ENCODE measurements at regions not wholly inside any gene's neighbourhood (a gene's known extent, or its start where the extent isn't known, plus 50 kb on each side); places are given as distances from the start of the nearest gene placed in this dataset.
"Not testable (repeated sequence)": the region's sequence is repeated elsewhere in the genome, so short reads cannot be mapped to it uniquely, and the experiment has no call there.

- Histone ChIP-seq H3K27me3 (ENCODE audit: control insufficient read depth, insufficient read depth, low read length, poor library complexity, severe bottlenecking) (no peaks in the 10 kb centered on the region), H3K27ac (ENCODE audit: insufficient read depth, low read depth, low read length, poor library complexity, severe bottlenecking) (no peak overlapping the region), H3K4me3 (ENCODE audit: insufficient read depth, low read depth, low read length) (no peak overlapping the region), H3K4me1 (ENCODE audit: control insufficient read depth, insufficient read depth, low read length) (no peaks in the 10 kb centered on the region), H3K9me3 (ENCODE audit: control insufficient read depth, low read length) (no peaks in the 10 kb centered on the region), H3K36me3 (ENCODE audit: control insufficient read depth, insufficient read depth, low read length) (no peaks in the 10 kb centered on the region)
These were observed 285.8 kb upstream of the TBX18 start for GRCh38 chr6:85050149-85050548.

- H3K4me1 ChIP-seq (ENCODE audit: control insufficient read depth, insufficient read depth, low read length): no peaks in the 10 kb centered on the region
- WGBS, 2 experiments: 94% methylated on average over 2 of the region's 2 CpGs
- no peaks in the 10 kb centered on the region for H3K9me3 ChIP-seq (ENCODE audit: control insufficient read depth, low read length)
- no peak overlapping the region for H3K4me3 ChIP-seq (ENCODE audit: insufficient read depth, low read depth, low read length)
- H3K36me3 ChIP-seq (ENCODE audit: control insufficient read depth, insufficient read depth, low read length): no peaks in the 10 kb centered on the region
- H3K27me3 ChIP-seq (ENCODE audit: control insufficient read depth, insufficient read depth, low read length, poor library complexity, severe bottlenecking): no peaks in the 10 kb centered on the region
- no peak overlapping the region for H3K27ac ChIP-seq (ENCODE audit: insufficient read depth, low read depth, low read length, poor library complexity, severe bottlenecking)
These were observed 284.9 kb upstream of the TBX18 start for GRCh38 chr6:85049282-85049681.

- Histone ChIP-seq H3K4me1 (ENCODE audit: control insufficient read depth, insufficient read depth, low read length) (no peaks in the 10 kb centered on the region), H3K36me3 (ENCODE audit: control insufficient read depth, insufficient read depth, low read length) (no peaks in the 10 kb centered on the region), H3K27ac (ENCODE audit: insufficient read depth, low read depth, low read length, poor library complexity, severe bottlenecking) (no peak overlapping the region), H3K4me3 (ENCODE audit: insufficient read depth, low read depth, low read length) (no peak overlapping the region), H3K27me3 (ENCODE audit: control insufficient read depth, insufficient read depth, low read length, poor library complexity, severe bottlenecking) (no peaks in the 10 kb centered on the region), H3K9me3 (ENCODE audit: control insufficient read depth, low read length) (no peaks in the 10 kb centered on the region)
- 88 to 94% methylated on average over 2 of the region's 2 CpGs for WGBS, 2 experiments
These were observed 283.4 kb upstream of the TBX18 start for GRCh38 chr6:85047818-85048217.

GRCh38 chr6:85045767-85046166 is 281.4 kb upstream of the TBX18 start:
- not testable (repeated sequence) for H3K4me3 ChIP-seq (ENCODE audit: insufficient read depth, low read depth, low read length); H3K9me3 ChIP-seq (ENCODE audit: control insufficient read depth, low read length); H3K27ac ChIP-seq (ENCODE audit: insufficient read depth, low read depth, low read length, poor library complexity, severe bottlenecking); H3K36me3 ChIP-seq (ENCODE audit: control insufficient read depth, insufficient read depth, low read length); H3K4me1 ChIP-seq (ENCODE audit: control insufficient read depth, insufficient read depth, low read length); H3K27me3 ChIP-seq (ENCODE audit: control insufficient read depth, insufficient read depth, low read length, poor library complexity, severe bottlenecking)
- WGBS, 2 experiments: no CpG with 5 or more reads among the region's 1 CpG

GRCh38 chr6:85044361-85044760 is 280.0 kb upstream of the TBX18 start:
- Histone ChIP-seq H3K4me1 (ENCODE audit: control insufficient read depth, insufficient read depth, low read length) (no peaks in the 10 kb centered on the region), H3K4me3 (ENCODE audit: insufficient read depth, low read depth, low read length) (no peak overlapping the region), H3K27ac (ENCODE audit: insufficient read depth, low read depth, low read length, poor library complexity, severe bottlenecking) (no peak overlapping the region), H3K27me3 (ENCODE audit: control insufficient read depth, insufficient read depth, low read length, poor library complexity, severe bottlenecking) (no peaks in the 10 kb centered on the region), H3K9me3 (ENCODE audit: control insufficient read depth, low read length) (no peaks in the 10 kb centered on the region), H3K36me3 (ENCODE audit: control insufficient read depth, insufficient read depth, low read length) (no peaks in the 10 kb centered on the region)
- WGBS, 2 experiments: 96 to 100% methylated on average over 1 to 2 of the region's 2 CpGs

- no peak overlapping the region for H3K4me3 ChIP-seq (ENCODE audit: insufficient read depth, low read depth, low read length)
- no peaks in the 10 kb centered on the region for H3K27me3 ChIP-seq (ENCODE audit: control insufficient read depth, insufficient read depth, low read length, poor library complexity, severe bottlenecking)
- H3K9me3 ChIP-seq (ENCODE audit: control insufficient read depth, low read length): no peaks in the 10 kb centered on the region
- no peak overlapping the region for H3K27ac ChIP-seq (ENCODE audit: insufficient read depth, low read depth, low read length, poor library complexity, severe bottlenecking)
- no peaks in the 10 kb centered on the region for H3K4me1 ChIP-seq (ENCODE audit: control insufficient read depth, insufficient read depth, low read length)
- no peaks in the 10 kb centered on the region for H3K36me3 ChIP-seq (ENCODE audit: control insufficient read depth, insufficient read depth, low read length)
These were observed 277.0 kb upstream of the TBX18 start for GRCh38 chr6:85041376-85041775.

- Histone ChIP-seq H3K27me3 (ENCODE audit: control insufficient read depth, insufficient read depth, low read length, poor library complexity, severe bottlenecking) (no peaks in the 10 kb centered on the region), H3K4me3 (ENCODE audit: insufficient read depth, low read depth, low read length) (no peak overlapping the region), H3K9me3 (ENCODE audit: control insufficient read depth, low read length) (peaks cover 2% of the 10 kb centered on the region), H3K4me1 (ENCODE audit: control insufficient read depth, insufficient read depth, low read length) (no peaks in the 10 kb centered on the region), H3K36me3 (ENCODE audit: control insufficient read depth, insufficient read depth, low read length) (no peaks in the 10 kb centered on the region), H3K27ac (ENCODE audit: insufficient read depth, low read depth, low read length, poor library complexity, severe bottlenecking) (no peak overlapping the region)
- whole genome bisulfite sequencing, 2 experiments: 89 to 94% methylated on average over 4 of the region's 4 CpGs
These were observed 272.8 kb upstream of the TBX18 start for GRCh38 chr6:85037221-85037620.

GRCh38 chr6:85035766-85036165 is 271.4 kb upstream of the TBX18 start:
- H3K27ac ChIP-seq (ENCODE audit: insufficient read depth, low read depth, low read length, poor library complexity, severe bottlenecking): no peak overlapping the region
- peaks cover 2% of the 10 kb centered on the region for H3K9me3 ChIP-seq (ENCODE audit: control insufficient read depth, low read length)
- no peak overlapping the region for H3K4me3 ChIP-seq (ENCODE audit: insufficient read depth, low read depth, low read length)
- no peaks in the 10 kb centered on the region for H3K27me3 ChIP-seq (ENCODE audit: control insufficient read depth, insufficient read depth, low read length, poor library complexity, severe bottlenecking)
- no peaks in the 10 kb centered on the region for H3K36me3 ChIP-seq (ENCODE audit: control insufficient read depth, insufficient read depth, low read length)
- 88 to 98% methylated on average over 1 of the region's 1 CpG for WGBS, 2 experiments
- H3K4me1 ChIP-seq (ENCODE audit: control insufficient read depth, insufficient read depth, low read length): no peaks in the 10 kb centered on the region

GRCh38 chr6:85033547-85033946 is 269.1 kb upstream of the TBX18 start:
- Histone ChIP-seq H3K4me1 (ENCODE audit: control insufficient read depth, insufficient read depth, low read length) (no peaks in the 10 kb centered on the region), H3K9me3 (ENCODE audit: control insufficient read depth, low read length) (peaks cover 2% of the 10 kb centered on the region), H3K27ac (ENCODE audit: insufficient read depth, low read depth, low read length, poor library complexity, severe bottlenecking) (no peak overlapping the region), H3K36me3 (ENCODE audit: control insufficient read depth, insufficient read depth, low read length) (no peaks in the 10 kb centered on the region), H3K4me3 (ENCODE audit: insufficient read depth, low read depth, low read length) (no peak overlapping the region), H3K27me3 (ENCODE audit: control insufficient read depth, insufficient read depth, low read length, poor library complexity, severe bottlenecking) (no peaks in the 10 kb centered on the region)
- 73 to 79% methylated on average over 1 of the region's 1 CpG for WGBS, 2 experiments

- Histone ChIP-seq H3K9me3 (ENCODE audit: control insufficient read depth, low read length) (no peaks in the 10 kb centered on the region), H3K4me3 (ENCODE audit: insufficient read depth, low read depth, low read length) (no peak overlapping the region), H3K36me3 (ENCODE audit: control insufficient read depth, insufficient read depth, low read length) (no peaks in the 10 kb centered on the region), H3K27me3 (ENCODE audit: control insufficient read depth, insufficient read depth, low read length, poor library complexity, severe bottlenecking) (no peaks in the 10 kb centered on the region), H3K27ac (ENCODE audit: insufficient read depth, low read depth, low read length, poor library complexity, severe bottlenecking) (no peak overlapping the region), H3K4me1 (ENCODE audit: control insufficient read depth, insufficient read depth, low read length) (no peaks in the 10 kb centered on the region)
- 78 to 86% methylated on average over 2 of the region's 2 CpGs for WGBS, 2 experiments
These were observed 261.6 kb upstream of the TBX18 start for GRCh38 chr6:85026021-85026420.

- Histone ChIP-seq H3K27me3 (ENCODE audit: control insufficient read depth, insufficient read depth, low read length, poor library complexity, severe bottlenecking) (no peaks in the 10 kb centered on the region), H3K4me1 (ENCODE audit: control insufficient read depth, insufficient read depth, low read length) (no peaks in the 10 kb centered on the region), H3K9me3 (ENCODE audit: control insufficient read depth, low read length) (no peaks in the 10 kb centered on the region), H3K4me3 (ENCODE audit: insufficient read depth, low read depth, low read length) (no peak overlapping the region), H3K27ac (ENCODE audit: insufficient read depth, low read depth, low read length, poor library complexity, severe bottlenecking) (no peak overlapping the region), H3K36me3 (ENCODE audit: control insufficient read depth, insufficient read depth, low read length) (no peaks in the 10 kb centered on the region)
- WGBS, 2 experiments: 72% methylated on average over 2 of the region's 2 CpGs; no CpG with 5 or more reads in 1 of the 2 experiments
These were observed 259.3 kb upstream of the TBX18 start for GRCh38 chr6:85023721-85024120.
